ENCODE measurements at regions not wholly inside any gene's neighbourhood (a gene's known extent, or its start where the extent isn't known, plus 50 kb on each side); places are given as distances from the start of the nearest gene placed in this dataset.
"Not testable (repeated sequence)": the region's sequence is repeated elsewhere in the genome, so short reads cannot be mapped to it uniquely, and the experiment has no call there.

- H3K27ac ChIP-seq: no peak overlapping the region
- intact Hi-C loops (cut with DNase I): no loop called here
- DNase-seq: no peak
Measured at GRCh38 chr5:98227489-98227888, 546.0 kb upstream of the RGMB start.

GRCh38 chr5:98231089-98231488, 542.4 kb upstream of the RGMB start:
- DNase-seq: no peak
- TF ChIP-seq POLR2A (IDR thresholded peaks at IDR 0.05): no peak
- no peaks in the 10 kb centered on the region for H3K27me3 ChIP-seq
- H3K4me1 ChIP-seq: no peaks in the 10 kb centered on the region
- intact Hi-C loops (cut with DNase I): no loop called here
- H3K9me3 ChIP-seq: no peaks in the 10 kb centered on the region
- H3K36me3 ChIP-seq: no peaks in the 10 kb centered on the region
- 73 to 74% methylated on average over 4 of the region's 4 CpGs for WGBS, 2 donors
- H3K4me3 ChIP-seq (replicated peaks in 1 of 3): no peak overlapping the region
- no peak overlapping the region for H3K27ac ChIP-seq

More at GRCh38 chr5:98227489-98227888, 546.0 kb upstream of the RGMB start:
- Histone ChIP-seq H3K4me1 (no peaks in the 10 kb centered on the region), H3K36me3 (no peaks in the 10 kb centered on the region), H3K27me3 (no peaks in the 10 kb centered on the region), H3K9me3 (no peaks in the 10 kb centered on the region), H3K4me3 (replicated peaks in 1 of 3) (no peak overlapping the region)
- TF ChIP-seq CTCF (IDR thresholded peaks at IDR 0.05) (no peak), POLR2A (IDR thresholded peaks at IDR 0.05) (no peak)

- H3K27me3 ChIP-seq; H3K4me3 ChIP-seq (replicated peaks in 1 of 3); H3K27ac ChIP-seq; H3K4me1 ChIP-seq; H3K9me3 ChIP-seq; H3K36me3 ChIP-seq; DNase-seq; intact Hi-C loops (cut with DNase I): not testable (repeated sequence)
- WGBS, 2 donors: 93 to 94% methylated on average over 5 of the region's 5 CpGs
Measured at GRCh38 chr5:98237794-98238193, 535.7 kb upstream of the RGMB start.

- H3K27me3 ChIP-seq: no peaks in the 10 kb centered on the region
- H3K9me3 ChIP-seq: no peaks in the 10 kb centered on the region
- H3K27ac ChIP-seq: no peak overlapping the region
- WGBS, 2 donors: 74 to 83% methylated on average over 1 of the region's 1 CpG
- no peak overlapping the region for H3K4me3 ChIP-seq (replicated peaks in 1 of 3)
- TF ChIP-seq POLR2A (IDR thresholded peaks at IDR 0.05): no peak
- no peak for TF ChIP-seq CTCF (IDR thresholded peaks at IDR 0.05)
- no peak for DNase-seq
- no peaks in the 10 kb centered on the region for H3K36me3 ChIP-seq
- H3K4me1 ChIP-seq: no peaks in the 10 kb centered on the region
- intact Hi-C loops (cut with DNase I): no loop called here
Measured at GRCh38 chr5:98243972-98244371, 529.5 kb upstream of the RGMB start.

GRCh38 chr5:98248949-98249348, 524.5 kb upstream of the RGMB start:
- intact Hi-C loops (cut with DNase I): no loop called here
- Histone ChIP-seq H3K4me3 (replicated peaks in 1 of 3) (no peak overlapping the region), H3K27ac (no peak overlapping the region), H3K9me3 (no peaks in the 10 kb centered on the region), H3K27me3 (no peaks in the 10 kb centered on the region), H3K36me3 (no peaks in the 10 kb centered on the region), H3K4me1 (no peaks in the 10 kb centered on the region)
- no peak for DNase-seq
- 68 to 70% methylated on average over 2 of the region's 2 CpGs for WGBS, 2 donors
- TF ChIP-seq POLR2A (IDR thresholded peaks at IDR 0.05) (no peak), CTCF (IDR thresholded peaks at IDR 0.05) (no peak)

- TF ChIP-seq POLR2A (IDR thresholded peaks at IDR 0.05) (no peak), CTCF (IDR thresholded peaks at IDR 0.05) (no peak)
- intact Hi-C loops (cut with DNase I): no loop called here
- H3K4me3 ChIP-seq (replicated peaks in 1 of 3): no peak overlapping the region
Measured at GRCh38 chr5:98258939-98259338, 514.5 kb upstream of the RGMB start.

More at GRCh38 chr5:98258939-98259338, 514.5 kb upstream of the RGMB start:
- H3K27me3 ChIP-seq: no peaks in the 10 kb centered on the region
- no peaks in the 10 kb centered on the region for H3K9me3 ChIP-seq
- DNase-seq: peak; percentile 9 to 31
- H3K4me1 ChIP-seq: peaks cover 0 to 18% of the 10 kb centered on the region in 2 donors
- H3K27ac ChIP-seq: peak overlapping the region in 1 of 3 donors; percentile 37
- no peaks in the 10 kb centered on the region for H3K36me3 ChIP-seq
- 17 to 52% methylated on average over 3 of the region's 3 CpGs for WGBS, 2 donors
